K562 (cell line): ENCODE measurements at regions not wholly inside any gene's neighbourhood (a gene's known extent, or its start where the extent isn't known, plus 50 kb on each side); places are given as distances from the start of the nearest gene placed in this dataset.

Experiments
- ETS2 ChIP-seq: IDR thresholded peaks from 2 replicates; pipeline ENCODE4 v1.6.1; 2016; ENCODE audit warnings: borderline replicate concordance, missing genetic modification characterization, mild to moderate bottlenecking, moderate library complexity, missing compliant biosample characterization; ENCODE audit not compliant: poor library complexity, severe bottlenecking
- FOXK2 ChIP-seq, 2 experiments: fragments of 450-650 bp; IDR thresholded peaks in 1 of 2; conservative IDR thresholded peaks in 1 of 2; 2 replicates each; pipeline ENCODE4 v1.6.1; 2016; ENCODE audit warnings: low read depth in 2 of 2, mild to moderate bottlenecking in 1 of 2
- GTF2A2 ChIP-seq: IDR thresholded peaks from 2 replicates; pipeline ENCODE4 v1.6.1; 2016; ENCODE audit warnings: mild to moderate bottlenecking, missing genetic modification characterization, missing compliant biosample characterization
- HDAC1 ChIP-seq, 2 experiments: fragments of 450-650 bp; IDR thresholded peaks; 2 replicates each; pipeline ENCODE4 v1.6.1; 2016 to 2017; ENCODE audit warnings: inconsistent platforms in 1 of 2, mild to moderate bottlenecking in 1 of 2, moderate library complexity in 1 of 2
- HDAC3 ChIP-seq: fragments of 450-650 bp; IDR thresholded peaks from 2 replicates; pipeline ENCODE4 v1.6.1; 2018; ENCODE audit warnings: borderline replicate concordance, mild to moderate bottlenecking, moderate library complexity; ENCODE audit not compliant: partially characterized antibody
- HEY1 ChIP-seq: fragments of 250-450 bp; sonication (Bioruptor Pico); IDR thresholded peaks from 2 replicates; pipeline ENCODE4 v1.5.0; 2020; ENCODE audit warnings: mild to moderate bottlenecking, moderate library complexity, borderline replicate concordance
- HIVEP1 ChIP-seq: fragments of 250-450 bp; sonication (Bioruptor Pico); IDR thresholded peaks from 2 replicates; pipeline ENCODE4 v1.4.0; 2020; ENCODE audit warnings: mild to moderate bottlenecking
- L3MBTL2 ChIP-seq: fragments of 450-650 bp; IDR thresholded peaks from 2 replicates; pipeline ENCODE4 v1.6.1; 2016; ENCODE audit warnings: mild to moderate bottlenecking, moderate library complexity
- MTA2 ChIP-seq: fragments of 450-650 bp; IDR thresholded peaks from 2 replicates; pipeline ENCODE4 v1.6.1; 2016; ENCODE audit warnings: low read depth
- NCOR1 ChIP-seq: fragments of 450-650 bp; IDR thresholded peaks from 2 replicates; pipeline ENCODE4 v1.6.1; 2016; ENCODE audit warnings: mild to moderate bottlenecking, moderate library complexity
- SREBF2 ChIP-seq: sonication (generic); formaldehyde crosslinking; IDR thresholded peaks from 2 replicates; pipeline ENCODE4 v1.4.0; 2020; ENCODE audit warnings: mild to moderate bottlenecking, missing genetic modification reagents
- THRAP3 ChIP-seq: fragments of 450-650 bp; IDR thresholded peaks from 2 replicates; pipeline ENCODE4 v1.6.1; 2016; ENCODE audit warnings: mild to moderate bottlenecking, inconsistent platforms, borderline replicate concordance
- ZKSCAN8 ChIP-seq: fragments of 200-800 bp; sonication (Bioruptor generic); IDR thresholded peaks from 2 replicates; pipeline ENCODE4 v1.6.1; 2016; ENCODE audit warnings: missing genetic modification characterization, missing compliant biosample characterization
- ZNF143 ChIP-seq: sonication (generic); formaldehyde crosslinking; IDR thresholded peaks from 2 replicates; pipeline ENCODE4 v1.9.0; 2022; ENCODE audit warnings: mild to moderate bottlenecking, missing genetic modification reagents
- ZNF23 ChIP-seq: fragments of 250-450 bp; sonication (Bioruptor Pico); IDR thresholded peaks from 2 replicates; pipeline ENCODE4 v1.4.0; 2020; ENCODE audit warnings: mild to moderate bottlenecking
- ZNF324 ChIP-seq: fragments of 250-450 bp; sonication (Bioruptor Pico); IDR thresholded peaks from 2 replicates; pipeline ENCODE4 v1.4.0; 2020; ENCODE audit warnings: mild to moderate bottlenecking
- ZNF347 ChIP-seq: fragments of 450-650 bp; formaldehyde crosslinking; IDR thresholded peaks from 2 replicates; pipeline ENCODE4 v1.4.0; 2020; ENCODE audit warnings: low read depth, mild to moderate bottlenecking, moderate library complexity
- ZNF780A ChIP-seq: fragments of 250-450 bp; sonication (Bioruptor Pico); IDR thresholded peaks from 2 replicates; pipeline ENCODE4 v1.5.0; 2021; ENCODE audit warnings: mild to moderate bottlenecking
- TF ChIP-seq, protein P1 (sequence below): IDR thresholded peaks from 3 replicates; pipeline ENCODE4 v1.6.1; 2011; ENCODE audit warnings: borderline replicate concordance, mild to moderate bottlenecking, moderate library complexity; ENCODE audit not compliant: insufficient read length; ENCODE audit errors: extremely low read depth
- TF ChIP-seq, protein P2 (sequence below): fragments of 250-450 bp; sonication (Bioruptor Pico); IDR thresholded peaks from 2 replicates; pipeline ENCODE4 v1.5.0; 2020; ENCODE audit warnings: mild to moderate bottlenecking, borderline replicate concordance
- TF ChIP-seq, protein P3 (sequence below): sonication (generic); formaldehyde crosslinking; IDR thresholded peaks from 2 replicates; pipeline ENCODE4 v1.8.0; 2022; ENCODE audit warnings: mild to moderate bottlenecking, missing genetic modification reagents
- TF ChIP-seq, protein P4 (sequence below): fragments of 250-450 bp; sonication (Bioruptor Pico); IDR thresholded peaks from 2 replicates; pipeline ENCODE4 v1.8.0; 2021; ENCODE audit warnings: mild to moderate bottlenecking, moderate library complexity

DNA sequence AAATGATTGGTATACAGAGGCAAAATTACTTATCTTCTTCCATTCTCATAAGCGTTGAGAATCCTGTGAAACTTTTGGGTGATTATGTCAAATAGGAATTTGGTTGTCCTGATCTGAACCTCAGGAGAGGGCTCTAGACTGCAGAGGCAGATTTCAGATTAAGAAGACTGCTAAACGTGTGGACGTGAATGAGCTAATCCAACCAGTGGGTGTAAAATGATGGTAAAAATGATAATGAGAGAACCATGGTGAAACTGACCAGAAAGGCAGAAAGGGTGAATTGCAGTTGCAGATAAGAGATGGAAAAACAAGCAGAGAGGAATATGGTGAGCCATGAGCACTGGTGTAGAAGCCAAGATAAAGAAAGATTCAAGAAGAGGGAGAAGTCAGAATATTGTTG lies 1200.2 kb upstream of the CDH6 start (continued):
- TF ChIP-seq, protein P1, sequence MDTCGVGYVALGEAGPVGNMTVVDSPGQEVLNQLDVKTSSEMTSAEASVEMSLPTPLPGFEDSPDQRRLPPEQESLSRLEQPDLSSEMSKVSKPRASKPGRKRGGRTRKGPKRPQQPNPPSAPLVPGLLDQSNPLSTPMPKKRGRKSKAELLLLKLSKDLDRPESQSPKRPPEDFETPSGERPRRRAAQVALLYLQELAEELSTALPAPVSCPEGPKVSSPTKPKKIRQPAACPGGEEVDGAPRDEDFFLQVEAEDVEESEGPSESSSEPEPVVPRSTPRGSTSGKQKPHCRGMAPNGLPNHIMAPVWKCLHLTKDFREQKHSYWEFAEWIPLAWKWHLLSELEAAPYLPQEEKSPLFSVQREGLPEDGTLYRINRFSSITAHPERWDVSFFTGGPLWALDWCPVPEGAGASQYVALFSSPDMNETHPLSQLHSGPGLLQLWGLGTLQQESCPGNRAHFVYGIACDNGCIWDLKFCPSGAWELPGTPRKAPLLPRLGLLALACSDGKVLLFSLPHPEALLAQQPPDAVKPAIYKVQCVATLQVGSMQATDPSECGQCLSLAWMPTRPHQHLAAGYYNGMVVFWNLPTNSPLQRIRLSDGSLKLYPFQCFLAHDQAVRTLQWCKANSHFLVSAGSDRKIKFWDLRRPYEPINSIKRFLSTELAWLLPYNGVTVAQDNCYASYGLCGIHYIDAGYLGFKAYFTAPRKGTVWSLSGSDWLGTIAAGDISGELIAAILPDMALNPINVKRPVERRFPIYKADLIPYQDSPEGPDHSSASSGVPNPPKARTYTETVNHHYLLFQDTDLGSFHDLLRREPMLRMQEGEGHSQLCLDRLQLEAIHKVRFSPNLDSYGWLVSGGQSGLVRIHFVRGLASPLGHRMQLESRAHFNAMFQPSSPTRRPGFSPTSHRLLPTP, result no peak
- TF ChIP-seq SREBF2 (CRISPR knock-in tag), result no peak
- TF ChIP-seq MTA2, result peak; percentile 67
- TF ChIP-seq, protein P2, sequence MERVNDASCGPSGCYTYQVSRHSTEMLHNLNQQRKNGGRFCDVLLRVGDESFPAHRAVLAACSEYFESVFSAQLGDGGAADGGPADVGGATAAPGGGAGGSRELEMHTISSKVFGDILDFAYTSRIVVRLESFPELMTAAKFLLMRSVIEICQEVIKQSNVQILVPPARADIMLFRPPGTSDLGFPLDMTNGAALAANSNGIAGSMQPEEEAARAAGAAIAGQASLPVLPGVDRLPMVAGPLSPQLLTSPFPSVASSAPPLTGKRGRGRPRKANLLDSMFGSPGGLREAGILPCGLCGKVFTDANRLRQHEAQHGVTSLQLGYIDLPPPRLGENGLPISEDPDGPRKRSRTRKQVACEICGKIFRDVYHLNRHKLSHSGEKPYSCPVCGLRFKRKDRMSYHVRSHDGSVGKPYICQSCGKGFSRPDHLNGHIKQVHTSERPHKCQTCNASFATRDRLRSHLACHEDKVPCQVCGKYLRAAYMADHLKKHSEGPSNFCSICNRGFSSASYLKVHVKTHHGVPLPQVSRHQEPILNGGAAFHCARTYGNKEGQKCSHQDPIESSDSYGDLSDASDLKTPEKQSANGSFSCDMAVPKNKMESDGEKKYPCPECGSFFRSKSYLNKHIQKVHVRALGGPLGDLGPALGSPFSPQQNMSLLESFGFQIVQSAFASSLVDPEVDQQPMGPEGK, result no peak
- no peak for TF ChIP-seq GTF2A2 (tag)
- no peak for TF ChIP-seq ZNF143 (CRISPR knock-in tag)
- TF ChIP-seq FOXK2 (conservative IDR thresholded peaks at IDR 0.05 in 1 of 2, IDR thresholded peaks at IDR 0.05 in 1 of 2; ENCODE audit: low read depth in 2 of 2), result no peak
- TF ChIP-seq, protein P3, sequence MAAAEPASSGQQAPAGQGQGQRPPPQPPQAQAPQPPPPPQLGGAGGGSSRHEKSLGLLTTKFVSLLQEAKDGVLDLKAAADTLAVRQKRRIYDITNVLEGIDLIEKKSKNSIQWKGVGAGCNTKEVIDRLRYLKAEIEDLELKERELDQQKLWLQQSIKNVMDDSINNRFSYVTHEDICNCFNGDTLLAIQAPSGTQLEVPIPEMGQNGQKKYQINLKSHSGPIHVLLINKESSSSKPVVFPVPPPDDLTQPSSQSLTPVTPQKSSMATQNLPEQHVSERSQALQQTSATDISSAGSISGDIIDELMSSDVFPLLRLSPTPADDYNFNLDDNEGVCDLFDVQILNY (CRISPR knock-in tag), result no peak
- no peak for TF ChIP-seq ZNF23
- TF ChIP-seq ZKSCAN8 (CRISPR knock-in tag), result no peak
- TF ChIP-seq THRAP3, result no peak
- TF ChIP-seq ZNF780A (CRISPR knock-in tag), result no peak
- peak; percentile 38 for TF ChIP-seq HDAC3
- TF ChIP-seq, protein P4, sequence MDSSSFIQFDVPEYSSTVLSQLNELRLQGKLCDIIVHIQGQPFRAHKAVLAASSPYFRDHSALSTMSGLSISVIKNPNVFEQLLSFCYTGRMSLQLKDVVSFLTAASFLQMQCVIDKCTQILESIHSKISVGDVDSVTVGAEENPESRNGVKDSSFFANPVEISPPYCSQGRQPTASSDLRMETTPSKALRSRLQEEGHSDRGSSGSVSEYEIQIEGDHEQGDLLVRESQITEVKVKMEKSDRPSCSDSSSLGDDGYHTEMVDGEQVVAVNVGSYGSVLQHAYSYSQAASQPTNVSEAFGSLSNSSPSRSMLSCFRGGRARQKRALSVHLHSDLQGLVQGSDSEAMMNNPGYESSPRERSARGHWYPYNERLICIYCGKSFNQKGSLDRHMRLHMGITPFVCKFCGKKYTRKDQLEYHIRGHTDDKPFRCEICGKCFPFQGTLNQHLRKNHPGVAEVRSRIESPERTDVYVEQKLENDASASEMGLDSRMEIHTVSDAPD (CRISPR knock-in tag), result no peak
- TF ChIP-seq ETS2 (tag), result no peak
- TF ChIP-seq ZNF347, result no peak
- TF ChIP-seq HDAC1 (IDR thresholded peaks at IDR 0.05), result peak in 1 of 2 experiments; percentile 77; a peak in 2 of 4 replicates
- peak; percentile 86 for TF ChIP-seq NCOR1
- no peak for TF ChIP-seq HEY1
- TF ChIP-seq L3MBTL2, result no peak
- no peak for TF ChIP-seq HIVEP1 (CRISPR knock-in tag)
- no peak for TF ChIP-seq ZNF324 (CRISPR knock-in tag)
